ENCODE measurements at regions not wholly inside any gene's neighbourhood (a gene's known extent, or its start where the extent isn't known, plus 50 kb on each side); places are given as distances from the start of the nearest gene placed in this dataset.
"Not testable (repeated sequence)": the region's sequence is repeated elsewhere in the genome, so short reads cannot be mapped to it uniquely, and the experiment has no call there.

DNA sequence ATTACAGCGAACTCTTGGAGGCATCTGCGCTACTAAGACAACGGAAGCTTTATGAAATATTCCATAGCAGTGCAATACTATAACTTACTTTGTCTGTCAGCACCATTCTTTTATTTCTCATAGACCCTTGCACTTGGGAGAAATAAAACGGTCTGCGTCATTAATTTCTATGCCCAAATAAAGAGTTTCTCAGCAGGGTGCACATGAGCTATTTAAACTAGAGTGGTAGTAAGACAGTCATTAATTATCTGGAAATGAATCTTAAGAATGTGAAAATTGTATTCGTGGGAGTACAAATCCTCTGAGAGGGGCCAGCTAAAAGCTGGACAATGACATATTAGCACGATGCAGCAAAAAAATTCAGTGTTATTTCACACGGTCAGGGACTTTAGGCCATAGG is 903.4 kb upstream of the FOXG1 start:
- Histone ChIP-seq H3K4me1 (ENCODE audit: low read depth) (no peaks in the 10 kb centered on the region), H3K27ac (no peak overlapping the region), H3K9me3 (ENCODE audit: low read depth) (no peaks in the 10 kb centered on the region), H3K27me3 (no peaks in the 10 kb centered on the region), H3K36me3 (no peaks in the 10 kb centered on the region), H3K4me3 (no peak overlapping the region)
- TF ChIP-seq, protein P1, sequence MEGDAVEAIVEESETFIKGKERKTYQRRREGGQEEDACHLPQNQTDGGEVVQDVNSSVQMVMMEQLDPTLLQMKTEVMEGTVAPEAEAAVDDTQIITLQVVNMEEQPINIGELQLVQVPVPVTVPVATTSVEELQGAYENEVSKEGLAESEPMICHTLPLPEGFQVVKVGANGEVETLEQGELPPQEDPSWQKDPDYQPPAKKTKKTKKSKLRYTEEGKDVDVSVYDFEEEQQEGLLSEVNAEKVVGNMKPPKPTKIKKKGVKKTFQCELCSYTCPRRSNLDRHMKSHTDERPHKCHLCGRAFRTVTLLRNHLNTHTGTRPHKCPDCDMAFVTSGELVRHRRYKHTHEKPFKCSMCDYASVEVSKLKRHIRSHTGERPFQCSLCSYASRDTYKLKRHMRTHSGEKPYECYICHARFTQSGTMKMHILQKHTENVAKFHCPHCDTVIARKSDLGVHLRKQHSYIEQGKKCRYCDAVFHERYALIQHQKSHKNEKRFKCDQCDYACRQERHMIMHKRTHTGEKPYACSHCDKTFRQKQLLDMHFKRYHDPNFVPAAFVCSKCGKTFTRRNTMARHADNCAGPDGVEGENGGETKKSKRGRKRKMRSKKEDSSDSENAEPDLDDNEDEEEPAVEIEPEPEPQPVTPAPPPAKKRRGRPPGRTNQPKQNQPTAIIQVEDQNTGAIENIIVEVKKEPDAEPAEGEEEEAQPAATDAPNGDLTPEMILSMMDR (IDR thresholded peaks at IDR 0.05; ENCODE audit: low read depth, low read length): no peak
- DNase-seq (ENCODE audit: low read depth in 1 of 2, low spot score in 1 of 2): no peak

- no peaks in the 10 kb centered on the region for H3K9me3 ChIP-seq (ENCODE audit: low read depth)
- no peak overlapping the region for H3K4me3 ChIP-seq
- no peak for DNase-seq (ENCODE audit: low read depth in 1 of 2, low spot score in 1 of 2)
- peaks cover 3% of the 10 kb centered on the region for H3K4me1 ChIP-seq (ENCODE audit: low read depth)
- TF ChIP-seq, protein P1 (IDR thresholded peaks at IDR 0.05; ENCODE audit: low read depth, low read length): no peak
- H3K27ac ChIP-seq: no peak overlapping the region
- no peaks in the 10 kb centered on the region for H3K36me3 ChIP-seq
- H3K27me3 ChIP-seq: no peaks in the 10 kb centered on the region
Observed at GRCh38 chr14:27881063-27881462, 885.5 kb upstream of the FOXG1 start.

GRCh38 chr14:27881646-27882045 is 884.9 kb upstream of the FOXG1 start:
- H3K27me3 ChIP-seq: no peaks in the 10 kb centered on the region
- peaks cover 3% of the 10 kb centered on the region for H3K4me1 ChIP-seq (ENCODE audit: low read depth)
- TF ChIP-seq, protein P1 (IDR thresholded peaks at IDR 0.05; ENCODE audit: low read depth, low read length): no peak
- DNase-seq (ENCODE audit: low read depth in 1 of 2, low spot score in 1 of 2): no peak
- H3K36me3 ChIP-seq: no peaks in the 10 kb centered on the region
- no peak overlapping the region for H3K4me3 ChIP-seq
- H3K9me3 ChIP-seq (ENCODE audit: low read depth): no peaks in the 10 kb centered on the region
- no peak overlapping the region for H3K27ac ChIP-seq

GRCh38 chr14:27886256-27886655 is 880.3 kb upstream of the FOXG1 start:
- Histone ChIP-seq H3K27me3 (no peaks in the 10 kb centered on the region), H3K27ac (no peak overlapping the region), H3K4me1 (ENCODE audit: low read depth) (peaks cover 3% of the 10 kb centered on the region), H3K4me3 (no peak overlapping the region), H3K9me3 (ENCODE audit: low read depth) (no peaks in the 10 kb centered on the region), H3K36me3 (no peaks in the 10 kb centered on the region)
- DNase-seq (ENCODE audit: low read depth in 1 of 2, low spot score in 1 of 2): no peak
- TF ChIP-seq, protein P1 (IDR thresholded peaks at IDR 0.05; ENCODE audit: low read depth, low read length): no peak

DNA sequence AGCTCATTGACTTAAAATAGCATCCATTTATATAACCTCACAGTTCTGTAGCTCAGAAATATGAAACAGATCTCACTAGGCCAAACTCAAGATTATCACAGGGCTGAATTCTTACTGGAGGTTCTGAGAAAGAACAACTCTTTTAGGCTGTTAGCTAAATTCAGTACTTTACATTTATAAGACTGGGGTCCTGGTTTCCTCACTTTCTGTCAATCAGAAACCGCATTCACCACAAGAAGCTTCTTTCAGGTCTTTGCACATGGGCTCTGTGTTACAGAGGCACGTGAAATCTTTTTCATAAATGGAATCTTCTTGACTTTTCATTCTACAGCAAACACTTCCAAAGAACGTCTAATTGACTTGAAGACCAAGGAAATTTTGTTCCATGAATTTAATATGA is 876.3 kb upstream of the FOXG1 start:
- Histone ChIP-seq H3K9me3 (ENCODE audit: low read depth) (no peaks in the 10 kb centered on the region), H3K27me3 (no peaks in the 10 kb centered on the region), H3K4me3 (no peak overlapping the region), H3K36me3 (no peaks in the 10 kb centered on the region), H3K4me1 (ENCODE audit: low read depth) (no peaks in the 10 kb centered on the region), H3K27ac (no peak overlapping the region)
- TF ChIP-seq, protein P1 (IDR thresholded peaks at IDR 0.05; ENCODE audit: low read depth, low read length): no peak
- no peak for DNase-seq (ENCODE audit: low read depth in 1 of 2, low spot score in 1 of 2)

DNA sequence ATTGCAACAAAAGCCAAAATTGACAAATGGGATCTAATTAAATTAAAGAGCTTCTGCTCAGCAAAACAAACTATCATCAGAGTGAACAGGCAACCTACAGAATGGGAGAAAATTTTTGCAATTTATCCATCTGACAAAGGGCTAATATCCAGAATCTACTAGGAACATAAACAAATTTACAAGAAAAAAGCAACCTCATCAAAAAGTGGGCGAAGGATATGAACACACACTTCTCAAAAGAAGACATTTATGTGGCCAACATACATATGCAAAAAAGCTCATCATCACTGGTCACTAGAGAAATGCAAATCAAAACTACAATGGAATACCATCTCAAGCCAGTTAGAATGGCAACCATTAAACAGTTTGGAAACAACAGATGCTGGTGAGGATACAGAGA is 858.1 kb upstream of the FOXG1 start:
- not testable (repeated sequence) for H3K36me3 ChIP-seq; DNase-seq (ENCODE audit: low read depth in 1 of 2, low spot score in 1 of 2); H3K27ac ChIP-seq; H3K4me3 ChIP-seq; H3K4me1 ChIP-seq (ENCODE audit: low read depth); H3K9me3 ChIP-seq (ENCODE audit: low read depth); H3K27me3 ChIP-seq
